ENCODE measurements at regions not wholly inside any gene's neighbourhood (a gene's known extent, or its start where the extent isn't known, plus 50 kb on each side); places are given as distances from the start of the nearest gene placed in this dataset.

DNA sequence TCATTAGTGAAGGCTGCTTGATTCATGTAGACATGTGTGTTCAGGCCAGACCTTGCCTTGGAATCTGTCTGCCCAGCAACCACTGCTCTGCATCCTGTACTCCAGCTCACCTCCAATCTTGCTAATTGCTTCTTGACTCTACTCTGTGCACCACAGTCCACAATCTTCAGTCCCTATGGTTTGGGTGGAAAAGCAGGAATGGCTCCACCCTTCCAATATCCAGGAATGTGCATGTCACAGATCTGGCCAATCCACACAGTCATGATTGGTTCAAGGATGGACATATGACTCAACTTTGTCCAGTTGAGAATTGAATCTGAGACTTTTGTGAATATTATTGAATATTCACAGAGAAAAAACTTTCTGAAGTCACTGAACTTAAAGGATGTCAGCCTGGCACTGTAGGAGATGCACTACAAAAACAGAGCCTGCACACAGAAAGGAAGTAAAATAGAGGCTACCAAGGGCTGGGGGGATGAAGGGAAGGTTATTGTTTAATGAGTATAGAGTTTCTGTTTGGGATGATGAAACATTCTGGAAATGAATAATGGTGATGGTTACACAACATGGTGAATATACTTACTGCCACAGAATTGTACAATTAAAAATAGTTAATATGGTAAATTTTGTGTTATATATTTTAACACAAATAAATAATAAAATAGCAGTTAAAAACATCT, 161.3 kb upstream of the USP38 start:
- no peaks in the 10 kb centered on the region for H4K20me1 ChIP-seq (ENCODE audit: control insufficient read depth, insufficient read depth)
- H3K9me3 ChIP-seq (replicated peaks; ENCODE audit: control insufficient read depth, insufficient read depth, low read length): no peaks in the 10 kb centered on the region; the same call in 2 of the 3 replicates
- no peak overlapping the region for H3K27ac ChIP-seq (ENCODE audit: control insufficient read depth, insufficient read depth)
- H3K36me3 ChIP-seq (ENCODE audit: control insufficient read depth in 2 of 2, insufficient read depth in 2 of 2, low read length in 1 of 2): no peaks in the 10 kb centered on the region
- in situ Hi-C loops (cut with MboI) (no loop called here), intact Hi-C loops (cut with micrococcal nuclease; ENCODE audit: unreplicated experiment) (loop anchor here (10.0 kb wide), 2 partner anchors 669 to 899 kb away; no protein-coding TSS in a partner anchor)
- peaks cover 4% of the 10 kb centered on the region for H3K4me1 ChIP-seq (ENCODE audit: control insufficient read depth, insufficient read depth, low read length)
- ChIA-PET CTCF (no interaction called here), POLR2A (no interaction called here), RAD21 (ENCODE audit: unreplicated experiment) (no interaction called here), SMC1A (ENCODE audit: uncharacterized antibody, unreplicated experiment) (interaction anchor here (3.0 kb wide), 1 partner anchor 140 kb away, joined by 14 read pairs; no protein-coding TSS in a partner anchor)
- FAIRE-seq (no peak), ATAC-seq (peak; percentile 27; the same call in 2 of the 3 replicates), DNase-seq (ENCODE audit: low read depth, low spot score) (no peak)
- TF ChIP-seq, protein P1, sequence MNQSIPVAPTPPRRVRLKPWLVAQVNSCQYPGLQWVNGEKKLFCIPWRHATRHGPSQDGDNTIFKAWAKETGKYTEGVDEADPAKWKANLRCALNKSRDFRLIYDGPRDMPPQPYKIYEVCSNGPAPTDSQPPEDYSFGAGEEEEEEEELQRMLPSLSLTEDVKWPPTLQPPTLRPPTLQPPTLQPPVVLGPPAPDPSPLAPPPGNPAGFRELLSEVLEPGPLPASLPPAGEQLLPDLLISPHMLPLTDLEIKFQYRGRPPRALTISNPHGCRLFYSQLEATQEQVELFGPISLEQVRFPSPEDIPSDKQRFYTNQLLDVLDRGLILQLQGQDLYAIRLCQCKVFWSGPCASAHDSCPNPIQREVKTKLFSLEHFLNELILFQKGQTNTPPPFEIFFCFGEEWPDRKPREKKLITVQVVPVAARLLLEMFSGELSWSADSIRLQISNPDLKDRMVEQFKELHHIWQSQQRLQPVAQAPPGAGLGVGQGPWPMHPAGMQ (IDR thresholded peaks at IDR 0.05; ENCODE audit: borderline replicate concordance): no peak
- TF ChIP-seq POLR2AphosphoS2 (IDR thresholded peaks at IDR 0.05; ENCODE audit: low read depth, low read length) (no peak), NR2C1 (IDR thresholded peaks at IDR 0.05) (no peak), SP1 (IDR thresholded peaks at IDR 0.05; ENCODE audit: low read depth, low read length) (no peak), TARDBP (IDR thresholded peaks at IDR 0.05; ENCODE audit: borderline replicate concordance) (no peak), KLF5 (IDR thresholded peaks at IDR 0.05; ENCODE audit: partially characterized antibody) (no peak), ZNF622 (IDR thresholded peaks at IDR 0.05) (no peak), CEBPB (IDR thresholded peaks at IDR 0.05; ENCODE audit: borderline replicate concordance in 1 of 2, low read depth in 2 of 2, low read length in 2 of 2) (no peak), ATF7 (IDR thresholded peaks at IDR 0.05; ENCODE audit: low read depth) (no peak), SREBF1 (IDR thresholded peaks at IDR 0.05; ENCODE audit: low read length) (no peak), RAD51 (IDR thresholded peaks at IDR 0.05) (no peak), LARP7 (IDR thresholded peaks at IDR 0.05) (no peak), CHD2 (IDR thresholded peaks at IDR 0.05; ENCODE audit: borderline replicate concordance, low read depth, low read length) (no peak), RELA (IDR thresholded peaks at IDR 0.05; ENCODE audit: borderline replicate concordance, partially characterized antibody) (no peak), IRF3 (IDR thresholded peaks at IDR 0.05) (no peak), CBFB (IDR thresholded peaks at IDR 0.05; ENCODE audit: low read depth) (no peak), RCOR1 (conservative IDR thresholded peaks at IDR 0.05; ENCODE audit: low read depth, low read length) (no peak), SMAD5 (IDR thresholded peaks at IDR 0.05; ENCODE audit: low read depth) (no peak)
- TF ChIP-seq, protein P2, sequence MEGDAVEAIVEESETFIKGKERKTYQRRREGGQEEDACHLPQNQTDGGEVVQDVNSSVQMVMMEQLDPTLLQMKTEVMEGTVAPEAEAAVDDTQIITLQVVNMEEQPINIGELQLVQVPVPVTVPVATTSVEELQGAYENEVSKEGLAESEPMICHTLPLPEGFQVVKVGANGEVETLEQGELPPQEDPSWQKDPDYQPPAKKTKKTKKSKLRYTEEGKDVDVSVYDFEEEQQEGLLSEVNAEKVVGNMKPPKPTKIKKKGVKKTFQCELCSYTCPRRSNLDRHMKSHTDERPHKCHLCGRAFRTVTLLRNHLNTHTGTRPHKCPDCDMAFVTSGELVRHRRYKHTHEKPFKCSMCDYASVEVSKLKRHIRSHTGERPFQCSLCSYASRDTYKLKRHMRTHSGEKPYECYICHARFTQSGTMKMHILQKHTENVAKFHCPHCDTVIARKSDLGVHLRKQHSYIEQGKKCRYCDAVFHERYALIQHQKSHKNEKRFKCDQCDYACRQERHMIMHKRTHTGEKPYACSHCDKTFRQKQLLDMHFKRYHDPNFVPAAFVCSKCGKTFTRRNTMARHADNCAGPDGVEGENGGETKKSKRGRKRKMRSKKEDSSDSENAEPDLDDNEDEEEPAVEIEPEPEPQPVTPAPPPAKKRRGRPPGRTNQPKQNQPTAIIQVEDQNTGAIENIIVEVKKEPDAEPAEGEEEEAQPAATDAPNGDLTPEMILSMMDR (IDR thresholded peaks at IDR 0.05 in 2 of 3, conservative IDR thresholded peaks at IDR 0.05 in 1 of 3; ENCODE audit: control insufficient read depth in 2 of 3, extremely low read depth in 1 of 3, insufficient read depth in 1 of 3, low read depth in 3 of 3, low read length in 3 of 3): no peak
- TF ChIP-seq, protein P3, sequence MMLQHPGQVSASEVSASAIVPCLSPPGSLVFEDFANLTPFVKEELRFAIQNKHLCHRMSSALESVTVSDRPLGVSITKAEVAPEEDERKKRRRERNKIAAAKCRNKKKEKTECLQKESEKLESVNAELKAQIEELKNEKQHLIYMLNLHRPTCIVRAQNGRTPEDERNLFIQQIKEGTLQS (IDR thresholded peaks at IDR 0.05; ENCODE audit: borderline replicate concordance, extremely low read depth, low read depth, low read length): no peak
- no TSS peak for BruUV-seq (replicated peaks)
- H3K27me3 ChIP-seq (replicated peaks in 1 of 2; ENCODE audit: control insufficient read depth in 2 of 2, insufficient read depth in 2 of 2, low read length in 1 of 2): no peaks in the 10 kb centered on the region
- H3K4me2 ChIP-seq (ENCODE audit: control insufficient read depth, insufficient read depth): no peak overlapping the region
- H3K9ac ChIP-seq (ENCODE audit: control insufficient read depth, insufficient read depth, low read length): no peak overlapping the region
- no peak overlapping the region for H3K4me3 ChIP-seq
- H3K79me2 ChIP-seq (ENCODE audit: control insufficient read depth, insufficient read depth, low read length): no peaks in the 10 kb centered on the region
- H2AFZ ChIP-seq (ENCODE audit: control insufficient read depth, low read depth, low read length): no peak overlapping the region
